GM19395 (cell line): ENCODE measurements at regions not wholly inside any gene's neighbourhood (a gene's known extent, or its start where the extent isn't known, plus 50 kb on each side); places are given as distances from the start of the nearest gene placed in this dataset.
"Not testable (repeated sequence)": the region's sequence is repeated elsewhere in the genome, so short reads cannot be mapped to it uniquely, and the experiment has no call there.

Experiments
- ATAC-seq: cut with Tn5 transposase; IDR thresholded peaks from one replicate; pipeline ENCODE4 v1.9.1; 2021; ENCODE audit warnings: mild to moderate bottlenecking, moderate library complexity; ENCODE audit not compliant: unreplicated experiment

DNA sequence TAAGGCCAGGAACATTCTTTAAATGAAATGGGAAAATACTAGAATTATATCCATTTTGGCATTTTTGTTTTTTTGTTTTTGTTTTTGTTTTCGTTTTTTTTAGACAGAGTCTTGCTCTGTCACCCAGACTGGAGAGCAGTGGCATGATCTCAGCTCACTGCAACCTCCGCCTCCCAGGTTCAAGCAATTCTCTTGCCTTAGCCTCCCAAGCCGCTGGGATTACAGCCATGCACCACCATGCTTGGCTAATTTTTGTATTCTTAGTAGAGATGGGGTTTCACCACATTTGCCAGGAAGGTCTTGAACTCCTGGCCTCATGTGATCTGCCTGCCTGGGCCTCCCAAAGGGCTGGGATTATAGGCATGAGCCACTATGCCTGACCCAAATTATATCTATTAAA lies 520.7 kb upstream of the RORB start:
- not testable (repeated sequence) for ATAC-seq

DNA sequence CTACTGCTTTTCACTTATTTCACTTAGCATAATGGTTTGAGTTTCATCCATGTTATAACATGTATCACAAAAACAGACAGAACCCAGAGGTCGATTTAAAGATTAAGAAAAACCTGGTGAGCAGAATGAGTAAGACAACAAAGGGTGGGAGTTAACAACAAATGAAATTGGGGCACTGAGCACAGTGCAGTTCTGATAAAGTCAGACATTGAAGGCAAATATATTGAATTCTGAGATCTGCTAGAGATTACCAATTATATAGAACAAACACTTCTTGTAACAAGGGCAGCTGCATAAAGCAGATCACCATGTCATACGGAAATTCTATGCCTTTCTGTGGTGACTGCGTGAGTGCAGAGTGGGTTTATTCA lies 517.3 kb upstream of the RORB start:
- ATAC-seq, result no peak

DNA sequence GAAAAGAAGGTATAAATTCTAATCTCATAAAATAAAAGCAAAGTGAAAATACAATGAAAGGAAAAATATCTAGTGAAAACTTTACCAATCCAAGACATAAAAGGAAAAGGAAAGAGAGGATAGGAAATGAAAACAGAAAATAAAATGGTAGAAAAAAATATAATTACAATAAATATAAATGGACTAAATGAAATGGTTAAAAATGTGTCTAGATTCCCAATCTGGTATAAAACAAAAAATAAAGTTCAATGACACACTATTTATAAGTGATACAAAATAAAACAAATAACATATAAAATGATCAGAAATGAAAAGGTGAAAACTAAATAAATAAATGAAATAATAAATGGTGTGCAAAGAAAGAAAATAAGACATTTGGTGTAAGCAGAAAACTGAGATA lies 516.4 kb upstream of the RORB start:
- ATAC-seq, result no peak

DNA sequence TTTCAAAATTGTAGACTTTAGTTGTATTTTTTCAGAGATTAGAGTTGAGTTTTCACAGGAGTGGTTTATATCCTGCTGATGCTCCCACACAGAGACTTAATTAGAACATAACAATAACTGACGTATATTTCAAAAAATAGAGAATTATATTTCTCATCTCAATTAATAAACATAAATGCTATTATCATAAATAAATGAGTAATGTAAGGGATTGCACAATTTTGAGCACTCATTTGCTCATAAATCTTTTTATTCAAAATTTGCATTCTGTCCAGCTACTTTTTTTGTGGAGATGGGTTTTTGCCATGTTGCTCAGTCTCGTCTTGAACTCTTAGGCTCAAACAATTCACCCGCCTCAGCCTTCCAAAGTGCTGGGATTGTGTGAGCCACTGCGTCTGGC lies 515.7 kb upstream of the RORB start:
- no peak for ATAC-seq

DNA sequence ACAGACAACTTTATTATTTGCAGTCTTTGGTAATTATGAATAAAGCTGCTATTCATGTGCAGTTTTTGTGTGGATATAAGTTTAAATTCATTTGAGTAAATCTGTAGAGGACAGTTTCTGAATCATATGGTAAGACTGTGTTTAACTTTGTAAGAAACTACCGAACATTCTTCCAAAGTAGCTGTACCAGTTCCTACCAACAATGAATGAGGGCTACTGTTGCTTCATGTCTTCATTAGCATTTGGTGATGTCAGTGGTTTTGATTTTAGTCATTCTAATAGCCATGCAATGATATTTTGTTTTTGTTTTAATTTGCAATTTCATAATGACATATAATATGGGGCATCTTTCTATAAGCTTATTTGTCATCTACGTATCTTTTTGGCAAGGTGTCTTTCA lies 501.3 kb upstream of the RORB start:
- no peak for ATAC-seq

DNA sequence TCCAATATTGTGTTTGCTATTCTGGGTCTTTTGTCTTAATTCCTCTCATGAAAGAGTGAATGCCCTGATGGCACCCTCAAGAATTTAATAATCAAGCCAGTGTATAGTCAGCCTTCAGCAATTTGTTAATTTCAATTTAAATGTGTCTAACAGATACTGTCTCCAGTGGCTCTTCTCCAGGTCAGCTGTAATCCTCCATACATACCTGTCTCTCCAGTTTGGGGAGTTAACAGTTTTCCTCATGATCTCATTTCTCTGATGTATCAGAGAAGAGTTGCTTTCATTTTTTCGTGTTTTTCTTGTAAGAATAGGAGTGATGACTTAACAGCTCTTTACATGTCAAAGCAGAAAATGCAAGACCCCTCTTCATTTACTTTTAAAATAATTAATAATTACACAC lies 500.3 kb upstream of the RORB start:
- no peak for ATAC-seq

DNA sequence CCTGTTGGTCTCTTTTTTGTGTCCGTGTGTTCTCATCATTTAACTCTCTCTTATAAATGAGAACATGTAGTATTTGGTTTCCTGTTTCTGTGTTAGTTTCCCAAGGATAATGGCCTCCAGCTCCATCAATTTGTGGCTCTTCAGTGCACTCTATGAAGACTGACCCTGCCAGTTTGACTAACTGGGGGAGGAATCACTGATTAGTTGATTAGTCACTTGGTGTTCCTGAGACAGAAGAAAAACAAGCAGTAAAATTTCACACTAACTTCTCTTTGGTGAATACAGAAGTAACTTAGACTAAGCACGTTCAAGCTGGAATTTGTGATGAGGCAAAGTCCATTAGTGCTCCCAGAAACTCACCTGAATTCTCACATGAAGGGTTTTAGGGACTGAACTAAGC lies 495.8 kb upstream of the RORB start:
- ATAC-seq, result no peak

DNA sequence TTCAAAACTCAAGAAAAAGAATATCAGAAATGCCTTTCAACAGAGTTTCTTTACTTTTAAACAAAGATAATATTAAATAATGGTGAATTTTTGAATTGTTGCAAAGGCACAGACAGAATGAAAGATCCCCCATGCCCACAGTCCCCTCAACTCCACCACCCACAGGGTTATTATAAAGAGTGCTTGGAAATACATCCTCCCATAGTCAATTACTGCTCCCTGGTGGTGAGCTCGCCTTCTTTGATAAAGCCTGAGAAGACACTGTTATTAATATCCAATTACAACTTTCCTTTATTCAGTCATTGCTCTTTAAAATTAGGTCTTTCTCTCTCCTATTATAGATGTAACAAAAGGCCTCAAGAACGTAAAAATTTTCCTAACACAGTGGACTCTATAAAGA lies 490.2 kb upstream of the RORB start:
- ATAC-seq, result no peak

DNA sequence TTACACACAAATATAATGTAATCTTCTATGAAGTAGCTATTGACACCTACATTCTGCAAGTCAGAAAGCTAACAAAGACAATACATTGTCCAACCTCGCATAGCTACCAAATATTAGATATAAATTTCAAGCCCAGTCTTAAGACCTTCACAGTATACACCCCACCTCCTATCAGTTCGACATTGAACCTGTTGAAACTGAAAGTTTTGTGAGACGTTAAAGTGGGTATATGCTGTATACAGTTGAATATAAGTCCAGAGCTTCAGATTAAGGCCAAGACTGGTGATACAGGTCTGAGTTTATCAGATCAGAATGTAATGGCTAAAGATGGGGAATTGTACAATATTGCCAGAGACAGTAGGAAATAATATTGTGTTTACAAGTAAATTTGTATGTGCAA lies 489.3 kb upstream of the RORB start:
- no peak for ATAC-seq

DNA sequence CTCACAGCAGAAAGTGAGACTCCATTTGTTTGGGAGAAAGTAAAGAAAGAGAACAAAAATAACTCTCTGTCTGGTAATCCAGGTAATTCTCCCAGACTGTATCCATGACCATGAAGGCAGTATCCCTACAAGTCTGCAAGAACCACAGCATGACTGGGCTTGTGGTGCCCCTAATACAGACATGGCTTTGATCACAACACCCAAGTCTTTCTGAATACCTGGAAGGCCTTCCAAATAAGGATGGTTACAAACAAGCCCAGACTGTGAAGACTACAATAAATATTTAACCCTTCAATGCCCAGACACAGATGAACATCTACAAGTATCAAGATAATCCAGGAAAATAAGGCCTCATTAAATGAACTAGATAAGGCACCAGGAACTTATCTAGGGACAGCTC lies 481.1 kb upstream of the RORB start:
- no peak for ATAC-seq

DNA sequence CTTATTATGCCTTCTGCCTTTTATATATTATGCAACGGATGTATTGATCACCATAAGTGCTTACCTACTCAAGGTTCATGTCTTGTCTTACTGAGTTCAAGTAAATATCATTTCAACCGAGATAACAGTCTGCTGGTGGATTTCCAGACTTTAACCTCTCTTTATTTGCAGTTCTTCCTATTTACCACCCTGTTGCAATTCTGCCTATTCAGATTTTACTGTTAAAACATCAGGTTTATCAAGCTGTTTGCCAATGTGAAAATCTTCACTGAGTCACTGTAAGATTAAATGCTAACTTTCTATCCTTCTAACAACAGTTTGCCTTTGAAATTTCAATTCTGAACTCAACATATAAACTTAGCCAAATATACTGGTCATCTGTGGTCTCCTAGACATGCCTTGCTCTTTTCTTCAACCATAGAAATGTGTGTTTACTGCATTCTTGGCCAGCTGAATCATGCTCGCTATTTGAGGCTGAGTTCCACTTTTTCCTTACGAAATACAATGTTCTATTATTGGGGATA lies 471.7 kb upstream of the RORB start:
- no peak for ATAC-seq

DNA sequence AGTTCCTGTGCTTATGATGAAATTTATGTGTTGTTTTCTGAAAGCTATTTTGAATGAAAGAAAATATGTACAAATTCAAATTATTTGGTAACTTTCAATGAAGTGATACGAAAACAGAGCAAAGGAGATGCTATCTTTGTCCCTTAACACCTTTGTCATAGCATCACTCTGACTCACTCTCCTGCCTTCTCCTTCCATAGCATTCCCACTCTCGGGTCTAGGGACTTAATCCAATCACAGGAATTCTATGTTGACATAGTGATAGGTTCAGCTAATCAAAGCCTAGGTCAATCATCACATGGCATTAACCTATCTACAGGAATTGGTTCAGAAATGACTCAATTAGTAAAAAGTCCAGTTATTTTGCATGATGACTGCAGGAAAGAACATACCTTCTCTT lies 464.7 kb upstream of the RORB start:
- ATAC-seq, result no peak

DNA sequence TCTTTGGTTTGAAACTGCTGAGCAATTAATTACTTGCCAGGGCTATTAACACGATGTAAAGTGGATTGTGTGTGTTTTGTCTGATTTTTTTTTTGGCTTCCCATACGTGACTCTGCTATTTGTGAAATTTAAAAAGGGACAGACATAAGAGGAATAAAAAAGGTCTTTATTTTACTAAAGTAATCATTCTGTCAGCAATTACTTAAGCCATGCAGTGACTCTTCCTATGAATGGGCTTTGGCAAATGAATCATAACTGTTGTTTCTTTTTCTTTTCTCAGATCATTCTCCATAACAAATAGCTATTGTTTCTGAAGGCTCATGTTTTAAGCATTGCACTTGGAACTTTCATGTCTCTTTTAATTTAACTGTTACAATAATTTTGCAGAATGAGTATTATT lies 461.3 kb upstream of the RORB start:
- ATAC-seq, result peak; percentile 45

DNA sequence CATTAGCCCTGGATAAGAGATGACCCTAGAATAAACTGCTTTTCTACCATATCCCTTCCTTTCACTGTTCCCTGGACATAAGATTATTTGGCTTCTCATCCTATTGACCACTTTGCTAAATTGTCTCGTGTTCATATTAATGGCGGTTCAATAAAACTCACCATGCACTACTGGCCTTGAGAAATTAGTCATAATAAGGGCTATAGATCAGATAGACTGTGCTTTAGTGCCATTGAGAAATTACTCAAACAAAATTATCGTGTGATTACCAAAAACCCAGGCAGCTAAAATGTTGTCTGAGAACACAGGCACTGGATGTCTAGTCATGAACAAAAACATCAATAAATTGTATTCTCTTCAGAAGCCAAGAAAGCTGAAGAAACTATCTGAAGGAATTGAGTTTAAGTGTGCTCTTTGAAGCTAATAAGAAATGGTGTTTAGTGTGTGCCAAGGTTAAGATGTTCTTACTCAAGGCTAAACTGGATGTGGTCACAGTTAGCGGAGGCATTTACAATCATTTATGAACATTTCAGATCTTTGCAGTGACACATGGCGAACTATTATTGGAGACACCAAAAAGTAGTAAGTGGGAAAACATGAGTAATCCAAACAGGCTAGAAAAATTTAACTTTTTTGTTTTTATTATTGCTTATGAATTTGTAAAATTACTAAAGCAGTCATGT lies 460.4 kb upstream of the RORB start:
- ATAC-seq, result peak; percentile 85

DNA sequence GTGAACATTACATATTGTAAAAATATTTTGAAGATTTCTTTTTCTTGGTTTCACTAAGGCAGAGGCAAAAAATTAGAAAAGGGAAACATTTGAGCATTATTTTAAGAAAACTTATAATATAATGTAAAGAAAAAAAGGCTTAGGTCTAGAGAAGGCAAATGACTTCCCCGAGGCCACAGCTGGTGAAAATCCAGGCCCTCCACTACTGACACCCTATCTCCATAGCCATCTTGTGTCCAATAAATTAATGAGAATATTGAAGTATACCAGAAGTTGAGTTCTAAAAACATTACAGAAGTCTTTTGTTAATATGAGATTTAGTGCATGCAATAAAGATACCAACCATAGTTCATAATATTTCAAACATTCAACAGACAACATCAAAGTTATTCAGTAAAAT lies 459.9 kb upstream of the RORB start:
- ATAC-seq, result peak; percentile 6

DNA sequence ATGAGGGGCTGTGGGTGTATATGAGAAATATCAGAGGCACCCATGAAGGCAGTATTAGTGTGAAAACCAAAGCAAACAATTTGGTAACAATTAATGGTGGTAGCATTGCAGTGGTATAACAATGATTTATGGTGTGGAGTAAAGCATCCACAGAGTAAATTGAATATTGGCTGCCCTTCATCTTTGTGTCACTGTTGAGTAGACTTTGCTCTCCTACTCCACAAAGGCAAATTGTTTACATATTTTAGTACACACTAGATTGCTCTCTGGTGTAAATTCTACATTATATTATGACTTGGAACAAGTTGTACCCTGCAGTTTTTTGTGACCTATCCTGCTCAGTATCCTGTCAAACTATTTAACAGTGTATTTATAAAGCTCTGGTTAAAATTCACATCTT lies 455.5 kb upstream of the RORB start:
- no peak for ATAC-seq

DNA sequence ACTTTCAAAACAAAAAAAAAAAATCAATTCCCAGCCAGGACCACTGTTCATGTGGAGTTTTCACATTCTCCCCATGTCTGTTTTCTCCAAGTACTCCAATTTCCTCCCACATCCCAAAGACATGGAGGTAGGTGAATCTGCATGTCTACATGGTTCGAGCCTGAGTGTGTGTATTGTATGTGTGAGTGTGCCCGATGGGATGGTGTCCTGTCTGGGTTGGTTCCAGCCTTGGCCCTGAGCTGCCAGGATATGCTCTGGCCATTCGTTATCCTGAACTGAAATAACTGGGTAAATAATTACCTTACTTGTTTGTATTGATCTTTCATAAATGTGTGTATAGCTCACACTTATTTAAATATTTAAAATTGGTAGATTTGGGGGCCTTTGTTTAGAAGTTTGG lies 452.3 kb upstream of the RORB start:
- ATAC-seq, result no peak

DNA sequence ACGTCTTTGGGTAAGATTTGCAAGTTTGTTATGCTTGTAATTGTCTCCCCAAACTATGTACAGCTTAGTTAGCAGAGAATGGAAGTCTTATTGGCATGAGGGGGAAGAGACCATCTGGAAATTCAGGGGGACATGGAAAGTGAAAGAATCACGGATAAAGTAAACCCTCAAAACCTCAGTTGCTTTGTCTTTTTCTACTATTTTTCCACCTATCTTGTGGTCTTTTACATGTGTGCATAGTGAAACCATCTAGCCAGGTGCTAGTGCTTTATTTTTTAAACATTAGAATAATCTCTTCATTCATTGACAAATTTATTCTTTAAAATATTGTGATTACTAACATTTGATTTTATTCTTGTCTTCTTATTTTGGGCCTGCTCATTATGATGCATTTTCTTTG lies 441.1 kb upstream of the RORB start:
- ATAC-seq, result no peak

DNA sequence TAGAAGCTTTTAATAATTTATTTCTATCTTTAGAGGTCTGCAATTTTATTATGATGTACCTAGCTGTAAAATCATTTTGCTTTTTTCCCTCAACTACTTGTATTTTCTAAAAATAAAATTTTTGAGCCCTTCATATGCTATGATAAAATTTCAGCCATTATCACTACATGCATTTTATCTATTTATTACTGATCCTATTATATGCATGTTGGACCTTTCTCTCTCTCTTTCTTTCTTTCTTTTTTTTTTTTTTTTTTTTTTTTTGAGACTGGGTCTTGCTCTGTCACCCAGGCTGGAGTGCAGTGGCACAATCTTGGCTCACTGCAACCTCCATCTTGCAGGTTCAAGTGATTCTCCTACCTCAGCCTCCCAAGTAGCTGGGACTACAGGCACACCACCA lies 440.1 kb upstream of the RORB start:
- ATAC-seq, result not testable (repeated sequence)

DNA sequence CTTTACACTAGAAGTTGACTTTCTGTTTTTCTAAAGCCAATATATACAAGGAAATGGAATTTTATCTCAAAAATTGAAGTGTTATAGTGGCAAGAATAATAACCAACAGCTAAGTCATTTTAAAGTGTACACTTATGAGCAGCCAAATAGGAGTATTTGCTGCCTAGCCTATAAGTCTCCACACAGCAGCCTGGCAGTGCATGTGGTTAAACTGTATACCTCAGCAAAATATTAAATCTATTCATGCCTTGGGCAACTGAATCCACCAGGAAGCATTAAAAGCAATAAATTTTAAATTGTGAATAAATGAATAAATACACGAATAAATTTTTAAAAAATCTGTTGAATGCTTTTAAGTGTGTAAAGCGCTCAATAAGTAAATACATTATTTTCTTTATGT lies 432.4 kb upstream of the RORB start:
- ATAC-seq, result no peak

DNA sequence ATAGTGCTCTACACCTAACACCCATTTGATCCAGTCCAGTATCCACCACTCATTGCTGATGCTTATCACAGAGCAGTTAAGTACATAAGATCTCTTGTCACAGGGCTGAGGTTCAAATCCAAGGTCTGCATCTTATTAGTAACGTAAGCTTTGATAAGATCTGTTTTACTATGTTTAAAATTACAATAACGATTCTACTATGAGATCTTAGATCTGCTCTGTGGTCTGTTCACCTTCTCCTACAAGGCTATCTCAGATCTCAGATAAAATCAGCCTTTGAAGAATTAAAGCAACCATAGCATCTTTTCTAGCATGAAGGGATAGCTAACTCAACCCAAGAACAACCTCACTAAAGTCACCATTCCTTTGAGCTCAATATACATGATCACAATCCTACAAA lies 431.0 kb upstream of the RORB start:
- ATAC-seq, result no peak

DNA sequence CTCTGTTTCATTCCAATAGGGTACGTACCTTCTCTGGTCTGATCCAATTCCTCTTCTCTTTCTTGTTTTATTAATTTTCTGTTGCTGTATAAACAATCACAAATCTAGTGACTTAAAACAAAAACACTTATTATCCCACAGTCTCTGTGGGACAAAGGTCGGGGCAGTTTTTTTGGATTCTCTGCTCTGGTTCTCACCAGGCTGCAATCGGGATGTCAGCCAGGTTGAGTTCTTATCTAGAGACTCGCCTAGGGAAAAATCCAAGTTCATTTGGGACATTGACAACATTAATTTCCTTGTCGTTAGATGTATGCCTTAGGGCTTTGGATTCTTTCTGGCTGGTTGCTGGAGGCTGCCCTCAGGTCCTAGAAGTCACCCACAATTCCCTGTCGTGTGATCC lies 430.5 kb upstream of the RORB start:
- no peak for ATAC-seq

DNA sequence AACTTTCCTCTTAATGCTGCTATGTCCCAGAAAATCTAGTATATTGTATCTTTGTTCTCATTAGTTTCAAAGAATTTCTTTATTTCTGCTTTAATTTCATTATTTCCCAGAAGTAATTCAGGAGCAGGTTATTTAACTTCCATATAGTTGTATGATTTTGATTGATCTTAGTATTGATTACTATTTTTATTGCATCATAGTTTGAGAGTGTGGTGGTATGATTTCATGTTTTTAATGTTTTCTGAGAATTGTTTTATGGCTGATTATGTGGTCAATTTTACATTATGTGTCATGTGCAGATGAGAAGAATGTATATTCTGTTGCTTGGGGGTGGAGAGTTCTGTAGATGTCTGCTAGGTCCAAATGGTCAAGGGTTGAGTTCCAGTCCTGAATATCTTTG lies 425.6 kb upstream of the RORB start:
- no peak for ATAC-seq
